DOHH2 (cell line): ENCODE measurements at regions not wholly inside any gene's neighbourhood (a gene's known extent, or its start where the extent isn't known, plus 50 kb on each side); places are given as distances from the start of the nearest gene placed in this dataset.
A peak's percentile ranks its signal among the peaks of the same experiment; 100 is the strongest.

Experiments
- H3F3A ChIP-seq: fragments of 200-600 bp; sonication (generic), shearing (Covaris generic); 2 replicates; pipeline ENCODE4 v1.6.0; 2016; ENCODE audit warnings: antibody characterized with exemption, mild to moderate bottlenecking; ENCODE audit not compliant: control insufficient read depth, insufficient read depth
- H3K27ac ChIP-seq: fragments of 200-600 bp; sonication (generic); 2 replicates; pipeline ENCODE4 v1.5.1; 2014; ENCODE audit warnings: low read depth, mild to moderate bottlenecking, low read length, moderate library complexity
- H3K27me3 ChIP-seq: fragments of 200-600 bp; sonication (generic); 2 replicates; pipeline ENCODE4 v1.6.1; 2014; ENCODE audit warnings: mild to moderate bottlenecking, low read length, mixed read lengths; ENCODE audit not compliant: control insufficient read depth
- H3K36me3 ChIP-seq: fragments of 200-600 bp; sonication (generic); 2 replicates; pipeline ENCODE4 v1.6.1; 2014; ENCODE audit warnings: mild to moderate bottlenecking, low read length, moderate library complexity, mixed read lengths; ENCODE audit not compliant: control insufficient read depth
- H3K4me1 ChIP-seq: fragments of 200-600 bp; sonication (generic); 2 replicates; pipeline ENCODE4 v1.6.1; 2014; ENCODE audit warnings: mild to moderate bottlenecking, low read length, mixed read lengths; ENCODE audit not compliant: control insufficient read depth
- H3K4me2 ChIP-seq: fragments of 200-600 bp; sonication (generic); 2 replicates; pipeline ENCODE4 v1.6.0; 2014; ENCODE audit warnings: mild to moderate bottlenecking, low read length, moderate library complexity
- H3K4me3 ChIP-seq: fragments of 200-600 bp; sonication (generic); 2 replicates; pipeline ENCODE4 v1.5.1; 2014; ENCODE audit warnings: mild to moderate bottlenecking, low read length, mixed read lengths
- H3K79me2 ChIP-seq: fragments of 200-600 bp; sonication (generic); 2 replicates; pipeline ENCODE4 v1.6.1; 2014; ENCODE audit warnings: mild to moderate bottlenecking, low read length, mixed read lengths; ENCODE audit not compliant: control insufficient read depth
- H3K9me2 ChIP-seq: fragments of 200-600 bp; sonication (generic); replicated peaks from 2 replicates; pipeline ENCODE4 v1.6.1; 2014; ENCODE audit warnings: mild to moderate bottlenecking, low read length, mixed read lengths; ENCODE audit not compliant: control insufficient read depth
- H3K9me3 ChIP-seq: fragments of 200-600 bp; sonication (generic); 2 replicates; pipeline ENCODE4 v1.6.1; 2014; ENCODE audit warnings: antibody characterized with exemption, low read length, mixed read lengths; ENCODE audit not compliant: control insufficient read depth, insufficient read depth
- H4K20me1 ChIP-seq: fragments of 200-600 bp; sonication (generic); 2 replicates; pipeline ENCODE4 v1.6.0; 2014; ENCODE audit warnings: low read depth, mild to moderate bottlenecking, antibody characterized with exemption, low read length, moderate library complexity; ENCODE audit not compliant: control insufficient read depth, insufficient read depth
- EZH2phosphoT487 ChIP-seq: fragments of 200-600 bp; sonication (generic); IDR thresholded peaks from 2 replicates; pipeline ENCODE4 v1.6.1; 2017; ENCODE audit warnings: borderline replicate concordance, mild to moderate bottlenecking, antibody characterized with exemption, low read length, moderate library complexity, mixed read lengths
- TF ChIP-seq, protein P1 (sequence below): fragments of 200-600 bp; sonication (generic); IDR thresholded peaks from one replicate; pipeline ENCODE4 v1.5.1; 2014; ENCODE audit warnings: antibody characterized with exemption, mild to moderate bottlenecking, low read depth, low read length; ENCODE audit not compliant: poor library complexity, severe bottlenecking

DNA sequence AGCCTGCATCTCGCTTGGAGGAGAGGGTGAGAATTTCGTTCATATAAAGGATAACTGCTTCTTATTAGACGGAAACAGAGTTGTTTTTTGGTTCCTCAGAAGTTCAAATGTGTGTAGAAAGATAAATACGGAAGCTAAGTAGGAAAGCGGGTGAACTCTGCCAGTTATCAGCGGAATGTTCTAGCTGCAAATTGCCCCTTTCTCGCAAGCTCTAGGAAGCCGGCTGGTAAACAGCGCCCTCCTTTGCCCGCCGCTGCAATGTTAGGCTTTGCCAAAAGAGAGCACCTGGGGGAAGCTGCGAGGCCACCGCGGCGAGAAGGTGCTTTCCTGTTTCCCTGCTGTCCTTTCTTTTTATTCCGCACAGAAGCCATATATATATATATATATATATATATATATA, 67.0 kb downstream of the IGLL5 start:
- peaks cover 3% of the 10 kb centered on the region; the same call in 1 of the 2 replicates for H3K9me3 ChIP-seq
- H3K4me3 ChIP-seq, result peak overlapping the region; percentile 38
- H3K4me2 ChIP-seq, result peak overlapping the region; percentile 65
- peak overlapping the region; percentile 84 for H3K27ac ChIP-seq
- no peaks in the 10 kb centered on the region for H3K36me3 ChIP-seq
- peaks cover 65% of the 10 kb centered on the region for H3K4me1 ChIP-seq
- peaks cover 13% of the 10 kb centered on the region for H3F3A ChIP-seq
- H4K20me1 ChIP-seq, result no peaks in the 10 kb centered on the region
- H3K79me2 ChIP-seq, result no peaks in the 10 kb centered on the region
- H3K27me3 ChIP-seq, result no peaks in the 10 kb centered on the region
- TF ChIP-seq EZH2phosphoT487, result no peak
- TF ChIP-seq, protein P1, sequence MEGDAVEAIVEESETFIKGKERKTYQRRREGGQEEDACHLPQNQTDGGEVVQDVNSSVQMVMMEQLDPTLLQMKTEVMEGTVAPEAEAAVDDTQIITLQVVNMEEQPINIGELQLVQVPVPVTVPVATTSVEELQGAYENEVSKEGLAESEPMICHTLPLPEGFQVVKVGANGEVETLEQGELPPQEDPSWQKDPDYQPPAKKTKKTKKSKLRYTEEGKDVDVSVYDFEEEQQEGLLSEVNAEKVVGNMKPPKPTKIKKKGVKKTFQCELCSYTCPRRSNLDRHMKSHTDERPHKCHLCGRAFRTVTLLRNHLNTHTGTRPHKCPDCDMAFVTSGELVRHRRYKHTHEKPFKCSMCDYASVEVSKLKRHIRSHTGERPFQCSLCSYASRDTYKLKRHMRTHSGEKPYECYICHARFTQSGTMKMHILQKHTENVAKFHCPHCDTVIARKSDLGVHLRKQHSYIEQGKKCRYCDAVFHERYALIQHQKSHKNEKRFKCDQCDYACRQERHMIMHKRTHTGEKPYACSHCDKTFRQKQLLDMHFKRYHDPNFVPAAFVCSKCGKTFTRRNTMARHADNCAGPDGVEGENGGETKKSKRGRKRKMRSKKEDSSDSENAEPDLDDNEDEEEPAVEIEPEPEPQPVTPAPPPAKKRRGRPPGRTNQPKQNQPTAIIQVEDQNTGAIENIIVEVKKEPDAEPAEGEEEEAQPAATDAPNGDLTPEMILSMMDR, result peak; percentile 79
- H3K9me2 ChIP-seq, result no peaks in the 10 kb centered on the region

DNA sequence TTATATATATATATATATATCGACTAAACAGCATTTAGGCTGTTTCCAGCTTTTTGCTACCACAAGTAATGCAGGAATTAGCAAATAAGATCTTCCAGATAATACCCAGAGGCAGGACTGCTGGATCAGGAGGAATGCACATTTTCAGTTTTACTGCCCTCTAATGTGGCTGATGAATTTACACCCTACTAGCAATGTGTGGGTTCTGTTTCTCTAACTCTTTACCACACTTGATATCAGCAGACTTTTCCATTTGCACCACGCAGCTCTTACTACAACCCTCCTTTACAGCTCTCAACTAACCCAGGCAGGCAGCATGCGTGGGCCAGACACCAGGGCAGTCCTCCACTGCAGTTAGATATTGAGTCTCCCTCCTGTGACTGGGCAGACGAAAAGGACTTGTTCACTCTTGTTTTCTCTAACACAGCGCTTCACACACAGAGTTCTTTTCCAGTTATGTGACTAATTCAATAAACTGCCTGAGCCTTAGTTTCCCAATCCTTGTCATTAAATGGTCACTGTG, 67.7 kb downstream of the IGLL5 start:
- Histone ChIP-seq H3K4me2 (peak overlapping the region; percentile 43), H3K4me3 (no peak overlapping the region), H3K79me2 (no peaks in the 10 kb centered on the region), H3K36me3 (no peaks in the 10 kb centered on the region), H3K4me1 (peaks cover 58% of the 10 kb centered on the region), H4K20me1 (no peaks in the 10 kb centered on the region), H3F3A (peaks cover 13% of the 10 kb centered on the region), H3K9me3 (peaks cover 3% of the 10 kb centered on the region; the same call in 1 of the 2 replicates), H3K9me2 (no peaks in the 10 kb centered on the region), H3K27ac (peak overlapping the region; percentile 50), H3K27me3 (no peaks in the 10 kb centered on the region)
- no peak for TF ChIP-seq EZH2phosphoT487
- TF ChIP-seq, protein P1, result no peak

DNA sequence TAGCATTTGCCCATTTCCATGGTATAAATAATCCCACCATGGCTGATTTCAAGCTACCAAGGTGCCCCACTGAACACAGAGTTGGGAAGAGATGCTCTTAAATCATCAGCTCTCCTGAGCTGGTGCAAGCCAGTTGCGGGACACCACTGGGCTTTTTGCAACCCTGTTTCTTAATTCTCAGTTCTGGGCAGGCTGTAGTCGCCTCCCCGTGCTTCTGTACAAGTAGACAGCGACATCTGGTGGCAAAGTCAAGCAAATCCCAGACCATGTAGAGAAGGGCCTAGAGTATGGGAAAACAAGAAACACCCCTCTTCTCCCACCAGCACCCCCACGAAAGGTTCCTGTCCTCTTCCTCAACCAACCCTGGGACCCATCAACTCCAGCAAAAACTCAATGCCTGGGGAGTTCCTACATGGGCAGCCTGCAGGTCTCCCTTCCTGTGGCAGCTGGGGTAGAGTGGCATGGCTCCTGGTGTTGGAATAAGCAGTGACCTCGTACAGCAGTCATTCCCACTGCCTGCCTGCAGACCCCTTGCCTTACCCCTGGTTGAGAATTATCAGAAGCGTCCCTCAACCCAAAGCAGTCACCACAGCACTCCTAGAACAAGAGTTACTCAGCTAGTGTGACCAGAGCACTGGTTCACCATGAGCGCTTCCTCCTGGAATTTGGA, 68.4 kb downstream of the IGLL5 start:
- Histone ChIP-seq H3K4me3 (no peak overlapping the region), H3K27ac (peak overlapping the region; percentile 50), H3K4me2 (peak overlapping the region; percentile 43), H3K4me1 (peaks cover 52% of the 10 kb centered on the region), H4K20me1 (no peaks in the 10 kb centered on the region), H3K9me2 (no peaks in the 10 kb centered on the region), H3K79me2 (no peaks in the 10 kb centered on the region), H3K36me3 (no peaks in the 10 kb centered on the region), H3K9me3 (peaks cover 6% of the 10 kb centered on the region; the same call in 1 of the 2 replicates), H3F3A (peaks cover 13% of the 10 kb centered on the region), H3K27me3 (no peaks in the 10 kb centered on the region)
- no peak for TF ChIP-seq EZH2phosphoT487
- TF ChIP-seq, protein P1, result peak; percentile 83
